NT2/D1 (cell line): ENCODE measurements at regions not wholly inside any gene's neighbourhood (a gene's known extent, or its start where the extent isn't known, plus 50 kb on each side); places are given as distances from the start of the nearest gene placed in this dataset.
"Not testable (repeated sequence)": the region's sequence is repeated elsewhere in the genome, so short reads cannot be mapped to it uniquely, and the experiment has no call there.

Experiments
- SUZ12 ChIP-seq: IDR thresholded peaks from 2 replicates; pipeline ENCODE4 v1.6.1; 2011; ENCODE audit not compliant: insufficient read length, insufficient read depth; ENCODE audit errors: extremely low read depth
- YY1 ChIP-seq: IDR thresholded peaks from 2 replicates; pipeline ENCODE4 v1.6.1; 2011; ENCODE audit not compliant: insufficient read length, insufficient read depth
- ZNF274 ChIP-seq: IDR thresholded peaks from 2 replicates; pipeline ENCODE4 v1.6.1; 2011; ENCODE audit warnings: mild to moderate bottlenecking, low read depth, low read length

DNA sequence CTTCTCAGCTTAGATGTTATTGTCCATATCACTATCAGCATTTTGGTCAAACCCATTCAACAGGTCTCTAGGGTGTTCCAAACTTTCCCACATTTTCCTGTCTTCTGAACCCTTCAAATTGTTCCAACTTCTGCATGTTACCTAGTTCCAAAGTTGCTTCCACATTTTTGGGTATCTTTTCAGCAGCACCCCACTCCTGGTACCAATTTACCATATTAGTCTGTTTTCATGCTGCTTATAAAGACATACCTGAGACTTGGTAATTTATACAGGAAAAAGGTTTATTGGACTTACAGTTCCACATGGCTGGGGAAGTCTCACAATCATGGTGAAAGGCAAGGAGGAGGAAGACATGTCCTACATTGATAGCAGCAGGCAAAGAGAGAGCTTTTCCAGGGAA lies 1187.6 kb downstream of the MRPL39 start:
- not testable (repeated sequence) for TF ChIP-seq ZNF274, YY1, SUZ12
